ENCODE measurements at regions not wholly inside any gene's neighbourhood (a gene's known extent, or its start where the extent isn't known, plus 50 kb on each side); places are given as distances from the start of the nearest gene placed in this dataset.

- TF ChIP-seq CTCF (IDR thresholded peaks at IDR 0.05) = no peak
- TF ChIP-seq EZH2 (IDR thresholded peaks at IDR 0.05; ENCODE audit: borderline replicate concordance, insufficient read depth, low read depth, low read length, poor library complexity, severe bottlenecking) = no peak
Observed at GRCh38 chr17:73703917-73704316, 59.7 kb upstream of the SDK2 start.

Data from B cell (primary cell).